PC-9 (cell line): ENCODE measurements at regions not wholly inside any gene's neighbourhood (a gene's known extent, or its start where the extent isn't known, plus 50 kb on each side); places are given as distances from the start of the nearest gene placed in this dataset.

Source experiments
- CTCF ChIP-seq: fragments of 200-600 bp; sonication (generic); conservative IDR thresholded peaks from 2 replicates; pipeline ENCODE4 v1.6.1; 2017; ENCODE audit warnings: mixed run types, antibody characterized with exemption, mild to moderate bottlenecking, moderate library complexity
- EZH2 ChIP-seq: fragments of 200-600 bp; sonication (generic); IDR thresholded peaks from 2 replicates; pipeline ENCODE4 v1.8.0; 2017; ENCODE audit warnings: antibody characterized with exemption, low read depth

GRCh38 chr5:174642816-174643405 is 81.5 kb upstream of the MSX2 start:
- TF ChIP-seq CTCF (no peak), EZH2 (no peak)
